T-helper 1 cell (primary cell): ENCODE measurements at regions not wholly inside any gene's neighbourhood (a gene's known extent, or its start where the extent isn't known, plus 50 kb on each side); places are given as distances from the start of the nearest gene placed in this dataset.
"Not testable (repeated sequence)": the region's sequence is repeated elsewhere in the genome, so short reads cannot be mapped to it uniquely, and the experiment has no call there.

Experiments used
- DNase-seq, 5 donors: peaks; one replicate each; pipeline ENCODE4 v3.0.0-alpha.2; 2012 to 2020

- DNase-seq: peak in 2 of 5 donors; percentile 0 to 2
Observed at GRCh38 chr9:63450836-63451235, 1834.2 kb downstream of the FOXD4L5 start.

- not testable (repeated sequence) for DNase-seq
Observed at GRCh38 chr9:63425123-63425522, 1859.9 kb downstream of the FOXD4L5 start.

GRCh38 chr9:63390897-63391296 lies 1894.1 kb downstream of the FOXD4L5 start:
- DNase-seq: not testable (repeated sequence)

GRCh38 chr9:63385479-63385878 lies 1899.5 kb downstream of the FOXD4L5 start:
- DNase-seq: not testable (repeated sequence)

GRCh38 chr9:63379864-63380263 lies 1905.1 kb downstream of the FOXD4L5 start:
- not testable (repeated sequence) for DNase-seq

- peak in 1 of 5 donors; percentile 37 for DNase-seq
Observed at GRCh38 chr9:63354219-63354618, 1930.8 kb downstream of the FOXD4L5 start.

- not testable (repeated sequence) for DNase-seq
Observed at GRCh38 chr9:63347347-63347746, 1937.7 kb downstream of the FOXD4L5 start.

GRCh38 chr9:63346310-63347048 lies 1938.5 kb downstream of the FOXD4L5 start:
- DNase-seq: peak in 1 of 5 donors; percentile 76

GRCh38 chr9:63344408-63344807 lies 1940.6 kb downstream of the FOXD4L5 start:
- DNase-seq: not testable (repeated sequence)

- peak in 1 of 5 donors; percentile 35 for DNase-seq
Observed at GRCh38 chr9:63342528-63342927, 1942.5 kb downstream of the FOXD4L5 start.

GRCh38 chr9:63337899-63338604 lies 1947.0 kb downstream of the FOXD4L5 start:
- DNase-seq: not testable (repeated sequence)

GRCh38 chr9:63335286-63335685 lies 1949.7 kb downstream of the FOXD4L5 start:
- not testable (repeated sequence) for DNase-seq

GRCh38 chr9:63334187-63334586 lies 1950.8 kb downstream of the FOXD4L5 start:
- DNase-seq: not testable (repeated sequence)

- not testable (repeated sequence) for DNase-seq
Observed at GRCh38 chr9:63333083-63333482, 1951.9 kb downstream of the FOXD4L5 start.

GRCh38 chr9:63328313-63328712 lies 1956.7 kb downstream of the FOXD4L5 start:
- DNase-seq: not testable (repeated sequence)

GRCh38 chr9:63327211-63327610 lies 1957.8 kb downstream of the FOXD4L5 start:
- DNase-seq: not testable (repeated sequence)

GRCh38 chr9:63326665-63327064 lies 1958.3 kb downstream of the FOXD4L5 start:
- not testable (repeated sequence) for DNase-seq

- DNase-seq: not testable (repeated sequence)
Observed at GRCh38 chr9:63325696-63326095, 1959.3 kb downstream of the FOXD4L5 start.

- DNase-seq: peak in 1 of 5 donors; percentile 6
Observed at GRCh38 chr9:63318093-63318492, 1966.9 kb downstream of the FOXD4L5 start.

GRCh38 chr9:63315387-63315786 lies 1969.6 kb downstream of the FOXD4L5 start:
- peak in 1 of 5 donors; percentile 5 for DNase-seq

GRCh38 chr9:63296848-63297247 lies 1988.2 kb downstream of the FOXD4L5 start:
- not testable (repeated sequence) for DNase-seq

GRCh38 chr9:63296366-63296765 lies 1988.6 kb downstream of the FOXD4L5 start:
- peak in 1 of 5 donors; percentile 1 for DNase-seq

GRCh38 chr9:63289971-63290370 lies 1995.0 kb downstream of the FOXD4L5 start:
- peak in 1 of 5 donors; percentile 0 for DNase-seq
